ENCODE measurements at regions not wholly inside any gene's neighbourhood (a gene's known extent, or its start where the extent isn't known, plus 50 kb on each side); places are given as distances from the start of the nearest gene placed in this dataset.

- TF ChIP-seq CTCF (IDR thresholded peaks at IDR 0.05; ENCODE audit: unreplicated experiment), result no peak
- no peak overlapping the region for H3K27ac Mint-ChIP-seq
- no peak for DNase-seq (ENCODE audit: low spot score, unreplicated experiment)
- no peak overlapping the region for H3K4me3 Mint-ChIP-seq (ENCODE audit: low read depth)
- no peaks in the 10 kb centered on the region for H3K9me3 Mint-ChIP-seq (ENCODE audit: low read depth)
- no peaks in the 10 kb centered on the region for H3K4me1 Mint-ChIP-seq (ENCODE audit: low read depth)
- no peaks in the 10 kb centered on the region for H3K27me3 Mint-ChIP-seq
- H3K36me3 Mint-ChIP-seq (ENCODE audit: insufficient read depth), result no peaks in the 10 kb centered on the region
These were observed 400.2 kb downstream of the TLR4 start for GRCh38 chr9:118104363-118104762.

GRCh38 chr9:118108971-118109370 lies 404.8 kb downstream of the TLR4 start:
- H3K4me1 Mint-ChIP-seq (ENCODE audit: low read depth), result peaks cover 6% of the 10 kb centered on the region
- no peaks in the 10 kb centered on the region for H3K36me3 Mint-ChIP-seq (ENCODE audit: insufficient read depth)
- TF ChIP-seq CTCF (IDR thresholded peaks at IDR 0.05; ENCODE audit: unreplicated experiment), result no peak
- no peak overlapping the region for H3K27ac Mint-ChIP-seq
- no peak for DNase-seq (ENCODE audit: low spot score, unreplicated experiment)
- no peaks in the 10 kb centered on the region for H3K27me3 Mint-ChIP-seq
- H3K9me3 Mint-ChIP-seq (ENCODE audit: low read depth), result no peaks in the 10 kb centered on the region
- H3K4me3 Mint-ChIP-seq (ENCODE audit: low read depth), result no peak overlapping the region

GRCh38 chr9:118109542-118109941 lies 405.3 kb downstream of the TLR4 start:
- H3K27ac Mint-ChIP-seq, result no peak overlapping the region
- no peak for DNase-seq (ENCODE audit: low spot score, unreplicated experiment)
- TF ChIP-seq CTCF (IDR thresholded peaks at IDR 0.05; ENCODE audit: unreplicated experiment), result no peak
- H3K4me3 Mint-ChIP-seq (ENCODE audit: low read depth), result no peak overlapping the region
- peaks cover 6% of the 10 kb centered on the region for H3K4me1 Mint-ChIP-seq (ENCODE audit: low read depth)
- no peaks in the 10 kb centered on the region for H3K9me3 Mint-ChIP-seq (ENCODE audit: low read depth)
- H3K36me3 Mint-ChIP-seq (ENCODE audit: insufficient read depth), result no peaks in the 10 kb centered on the region
- H3K27me3 Mint-ChIP-seq, result no peaks in the 10 kb centered on the region

GRCh38 chr9:118121361-118121760 lies 417.2 kb downstream of the TLR4 start:
- no peak for DNase-seq (ENCODE audit: low spot score, unreplicated experiment)
- Mint-ChIP-seq H3K27ac (no peak overlapping the region), H3K4me1 (ENCODE audit: low read depth) (no peaks in the 10 kb centered on the region), H3K4me3 (ENCODE audit: low read depth) (no peak overlapping the region), H3K36me3 (ENCODE audit: insufficient read depth) (no peaks in the 10 kb centered on the region), H3K9me3 (ENCODE audit: low read depth) (peaks cover 3% of the 10 kb centered on the region), H3K27me3 (no peaks in the 10 kb centered on the region)
- TF ChIP-seq CTCF (IDR thresholded peaks at IDR 0.05; ENCODE audit: unreplicated experiment), result no peak

GRCh38 chr9:118128313-118128712 lies 424.1 kb downstream of the TLR4 start:
- Mint-ChIP-seq H3K4me3 (ENCODE audit: low read depth) (no peak overlapping the region), H3K36me3 (ENCODE audit: insufficient read depth) (no peaks in the 10 kb centered on the region), H3K27me3 (no peaks in the 10 kb centered on the region), H3K4me1 (ENCODE audit: low read depth) (peaks cover 9% of the 10 kb centered on the region), H3K27ac (no peak overlapping the region), H3K9me3 (ENCODE audit: low read depth) (peaks cover 3% of the 10 kb centered on the region)
- no peak for TF ChIP-seq CTCF (IDR thresholded peaks at IDR 0.05; ENCODE audit: unreplicated experiment)
- no peak for DNase-seq (ENCODE audit: low spot score, unreplicated experiment)

Measured in progenitor cell of endocrine pancreas (in vitro differentiated cells).